ENCODE measurements at regions not wholly inside any gene's neighbourhood (a gene's known extent, or its start where the extent isn't known, plus 50 kb on each side); places are given as distances from the start of the nearest gene placed in this dataset.

- Histone ChIP-seq H3K9me3 (ENCODE audit: low read depth) (no peaks in the 10 kb centered on the region), H3K27ac (no peak overlapping the region), H3K79me2 (no peaks in the 10 kb centered on the region), H3K4me2 (no peak overlapping the region), H3K27me3 (no peaks in the 10 kb centered on the region), H3K4me3 (no peak overlapping the region), H4K20me1 (ENCODE audit: insufficient read depth, poor library complexity, severe bottlenecking) (no peaks in the 10 kb centered on the region), H3K9me2 (replicated peaks; ENCODE audit: insufficient read depth) (no peaks in the 10 kb centered on the region), H3K36me3 (replicated peaks; ENCODE audit: insufficient read depth, low read depth) (no peaks in the 10 kb centered on the region), H3K4me1 (ENCODE audit: insufficient read depth) (no peaks in the 10 kb centered on the region), H2AFZ (no peak overlapping the region)
- TF ChIP-seq EZH2 (IDR thresholded peaks at IDR 0.05; ENCODE audit: borderline replicate concordance) = no peak
- TF ChIP-seq CTCF (IDR thresholded peaks at IDR 0.05; ENCODE audit: poor library complexity) = peak; percentile 74
- WGBS (ENCODE audit: low lambda C conversion rate, missing lambda C conversion rate) = 53% methylated on average over 12 of the region's 12 CpGs
- peak; percentile 58 for DNase-seq (ENCODE audit: low spot score)
These were observed 415.4 kb upstream of the CCDC196 start for GRCh38 chr14:66070542-66071319.

- Histone ChIP-seq H4K20me1 (ENCODE audit: insufficient read depth, poor library complexity, severe bottlenecking) (no peaks in the 10 kb centered on the region), H3K9me2 (replicated peaks; ENCODE audit: insufficient read depth) (no peaks in the 10 kb centered on the region), H3K4me3 (no peak overlapping the region), H3K27ac (no peak overlapping the region), H3K9me3 (ENCODE audit: low read depth) (no peaks in the 10 kb centered on the region), H3K36me3 (replicated peaks; ENCODE audit: insufficient read depth, low read depth) (no peaks in the 10 kb centered on the region), H3K27me3 (no peaks in the 10 kb centered on the region), H3K4me2 (no peak overlapping the region), H2AFZ (no peak overlapping the region), H3K79me2 (no peaks in the 10 kb centered on the region), H3K4me1 (ENCODE audit: insufficient read depth) (no peaks in the 10 kb centered on the region)
- no peak for DNase-seq (ENCODE audit: low spot score)
- TF ChIP-seq EZH2phosphoT487 (IDR thresholded peaks at IDR 0.05; ENCODE audit: low read depth, severe bottlenecking, unreplicated experiment) = no peak
- 91% methylated on average over 5 of the region's 5 CpGs for WGBS (ENCODE audit: low lambda C conversion rate, missing lambda C conversion rate)
These were observed 413.7 kb upstream of the CCDC196 start for GRCh38 chr14:66072190-66073084.

- H4K20me1 ChIP-seq (ENCODE audit: insufficient read depth, poor library complexity, severe bottlenecking) = no peaks in the 10 kb centered on the region
- no peak overlapping the region for H3K4me3 ChIP-seq
- H3K36me3 ChIP-seq (replicated peaks; ENCODE audit: insufficient read depth, low read depth) = no peaks in the 10 kb centered on the region
- no peaks in the 10 kb centered on the region for H3K9me2 ChIP-seq (replicated peaks; ENCODE audit: insufficient read depth)
- WGBS (ENCODE audit: low lambda C conversion rate, missing lambda C conversion rate) = 66% methylated on average over 4 of the region's 4 CpGs
- no peaks in the 10 kb centered on the region for H3K9me3 ChIP-seq (ENCODE audit: low read depth)
- no peak overlapping the region for H3K27ac ChIP-seq
- no peaks in the 10 kb centered on the region for H3K79me2 ChIP-seq
- no peaks in the 10 kb centered on the region for H3K27me3 ChIP-seq
- DNase-seq (ENCODE audit: low spot score) = no peak
- peaks cover 11% of the 10 kb centered on the region for H3K4me1 ChIP-seq (ENCODE audit: insufficient read depth)
- no peak overlapping the region for H3K4me2 ChIP-seq
- H2AFZ ChIP-seq = no peak overlapping the region
- TF ChIP-seq EZH2 (IDR thresholded peaks at IDR 0.05; ENCODE audit: borderline replicate concordance) = no peak
- TF ChIP-seq EZH2phosphoT487 (IDR thresholded peaks at IDR 0.05; ENCODE audit: low read depth, severe bottlenecking, unreplicated experiment) = no peak
- no peak for TF ChIP-seq CTCF (IDR thresholded peaks at IDR 0.05; ENCODE audit: poor library complexity)
These were observed 411.6 kb upstream of the CCDC196 start for GRCh38 chr14:66074537-66074936.

- H3K27ac ChIP-seq = no peak overlapping the region
- DNase-seq (ENCODE audit: low spot score) = no peak
- no peak overlapping the region for H2AFZ ChIP-seq
- H3K36me3 ChIP-seq (replicated peaks; ENCODE audit: insufficient read depth, low read depth) = no peaks in the 10 kb centered on the region
- no peaks in the 10 kb centered on the region for H3K9me3 ChIP-seq (ENCODE audit: low read depth)
- H3K4me1 ChIP-seq (ENCODE audit: insufficient read depth) = peaks cover 11% of the 10 kb centered on the region
- H3K4me2 ChIP-seq = no peak overlapping the region
- no peaks in the 10 kb centered on the region for H4K20me1 ChIP-seq (ENCODE audit: insufficient read depth, poor library complexity, severe bottlenecking)
- TF ChIP-seq EZH2phosphoT487 (IDR thresholded peaks at IDR 0.05; ENCODE audit: low read depth, severe bottlenecking, unreplicated experiment) (no peak), EZH2 (IDR thresholded peaks at IDR 0.05; ENCODE audit: borderline replicate concordance) (no peak), CTCF (IDR thresholded peaks at IDR 0.05; ENCODE audit: poor library complexity) (no peak)
- H3K79me2 ChIP-seq = no peaks in the 10 kb centered on the region
- 74% methylated on average over 3 of the region's 3 CpGs for WGBS (ENCODE audit: low lambda C conversion rate, missing lambda C conversion rate)
- no peak overlapping the region for H3K4me3 ChIP-seq
- no peaks in the 10 kb centered on the region for H3K27me3 ChIP-seq
- no peaks in the 10 kb centered on the region for H3K9me2 ChIP-seq (replicated peaks; ENCODE audit: insufficient read depth)
These were observed 410.0 kb upstream of the CCDC196 start for GRCh38 chr14:66076176-66076575.

All from hepatocyte (in vitro differentiated cells).